KMS-11 (cell line): ENCODE measurements at regions not wholly inside any gene's neighbourhood (a gene's known extent, or its start where the extent isn't known, plus 50 kb on each side); places are given as distances from the start of the nearest gene placed in this dataset.

Experiments
- H2AFZ ChIP-seq: fragments of 200-600 bp; sonication (generic); 2 replicates; pipeline ENCODE4 v1.6.1; 2016; ENCODE audit warnings: antibody characterized with exemption, mixed run types, low read depth
- H3K27ac ChIP-seq: fragments of 200-600 bp; sonication (generic); 2 replicates; pipeline ENCODE4 v1.6.1; 2016; ENCODE audit warnings: mild to moderate bottlenecking, mixed run types
- H3K27me3 ChIP-seq: fragments of 200-600 bp; sonication (generic); 2 replicates; pipeline ENCODE4 v1.6.1; 2017; ENCODE audit warnings: mild to moderate bottlenecking, low read depth, mixed run types, moderate library complexity; ENCODE audit not compliant: insufficient read depth
- H3K36me3 ChIP-seq: fragments of 200-600 bp; sonication (generic); 2 replicates; pipeline ENCODE4 v1.6.1; 2017; ENCODE audit warnings: mild to moderate bottlenecking, mixed run types; ENCODE audit not compliant: insufficient read depth
- H3K4me1 ChIP-seq: fragments of 200-600 bp; sonication (generic); 2 replicates; pipeline ENCODE4 v1.6.1; 2016; ENCODE audit warnings: mild to moderate bottlenecking, low read depth, mixed run types; ENCODE audit not compliant: poor library complexity, severe bottlenecking
- H3K4me2 ChIP-seq: fragments of 200-600 bp; sonication (generic); 2 replicates; pipeline ENCODE4 v1.7.0; 2016; ENCODE audit warnings: mild to moderate bottlenecking, mixed run types
- H3K4me3 ChIP-seq: fragments of 200-600 bp; sonication (generic); IDR thresholded peaks from 2 replicates; pipeline ENCODE4 v1.6.1; 2017; ENCODE audit warnings: low read depth, low read length, mixed read lengths; ENCODE audit not compliant: insufficient read depth
- H3K79me2 ChIP-seq: fragments of 200-600 bp; sonication (generic); 2 replicates; pipeline ENCODE4 v1.6.1; 2016; ENCODE audit warnings: low read depth, mixed run types; ENCODE audit not compliant: insufficient read depth
- H3K9ac ChIP-seq: fragments of 200-600 bp; sonication (generic); 2 replicates; pipeline ENCODE4 v1.6.1; 2016; ENCODE audit warnings: mild to moderate bottlenecking, mixed run types
- H4K20me1 ChIP-seq: fragments of 200-600 bp; sonication (generic); 2 replicates; pipeline ENCODE4 v1.6.1; 2016; ENCODE audit warnings: mild to moderate bottlenecking, mixed run types; ENCODE audit not compliant: insufficient read depth
- TF ChIP-seq, protein P1 (sequence below): fragments of 200-600 bp; sonication (generic); conservative IDR thresholded peaks from 2 replicates; pipeline ENCODE4 v1.6.1; 2017; ENCODE audit warnings: low read depth, mild to moderate bottlenecking, antibody characterized with exemption, low read length, moderate library complexity, mixed read lengths

DNA sequence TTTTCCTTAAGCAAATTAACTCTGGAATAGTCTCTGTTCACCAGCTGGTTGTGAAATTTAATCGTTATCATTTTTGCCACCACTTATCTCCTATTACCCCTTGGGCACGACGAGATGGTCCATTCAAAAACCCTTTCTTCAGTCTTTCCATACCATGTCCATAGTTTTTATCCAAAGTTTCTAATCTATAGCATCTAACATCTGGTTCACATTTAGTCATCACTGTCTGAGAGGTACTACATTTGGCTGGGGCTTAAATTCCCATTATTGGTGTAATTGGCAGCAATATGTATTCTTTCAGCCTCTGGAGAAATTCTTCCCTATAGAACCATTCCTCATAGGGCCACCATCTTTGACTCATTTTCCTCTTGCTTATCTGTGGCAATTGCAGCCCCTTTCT is 163.5 kb downstream of the CCER1 start:
- Histone ChIP-seq H3K9ac (no peak overlapping the region), H3K27me3 (no peaks in the 10 kb centered on the region), H3K36me3 (no peaks in the 10 kb centered on the region), H3K4me2 (no peak overlapping the region), H3K4me1 (no peaks in the 10 kb centered on the region), H2AFZ (no peak overlapping the region), H3K4me3 (no peak overlapping the region), H3K27ac (no peak overlapping the region), H3K79me2 (no peaks in the 10 kb centered on the region), H4K20me1 (no peaks in the 10 kb centered on the region)
- TF ChIP-seq, protein P1, sequence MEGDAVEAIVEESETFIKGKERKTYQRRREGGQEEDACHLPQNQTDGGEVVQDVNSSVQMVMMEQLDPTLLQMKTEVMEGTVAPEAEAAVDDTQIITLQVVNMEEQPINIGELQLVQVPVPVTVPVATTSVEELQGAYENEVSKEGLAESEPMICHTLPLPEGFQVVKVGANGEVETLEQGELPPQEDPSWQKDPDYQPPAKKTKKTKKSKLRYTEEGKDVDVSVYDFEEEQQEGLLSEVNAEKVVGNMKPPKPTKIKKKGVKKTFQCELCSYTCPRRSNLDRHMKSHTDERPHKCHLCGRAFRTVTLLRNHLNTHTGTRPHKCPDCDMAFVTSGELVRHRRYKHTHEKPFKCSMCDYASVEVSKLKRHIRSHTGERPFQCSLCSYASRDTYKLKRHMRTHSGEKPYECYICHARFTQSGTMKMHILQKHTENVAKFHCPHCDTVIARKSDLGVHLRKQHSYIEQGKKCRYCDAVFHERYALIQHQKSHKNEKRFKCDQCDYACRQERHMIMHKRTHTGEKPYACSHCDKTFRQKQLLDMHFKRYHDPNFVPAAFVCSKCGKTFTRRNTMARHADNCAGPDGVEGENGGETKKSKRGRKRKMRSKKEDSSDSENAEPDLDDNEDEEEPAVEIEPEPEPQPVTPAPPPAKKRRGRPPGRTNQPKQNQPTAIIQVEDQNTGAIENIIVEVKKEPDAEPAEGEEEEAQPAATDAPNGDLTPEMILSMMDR, result no peak

DNA sequence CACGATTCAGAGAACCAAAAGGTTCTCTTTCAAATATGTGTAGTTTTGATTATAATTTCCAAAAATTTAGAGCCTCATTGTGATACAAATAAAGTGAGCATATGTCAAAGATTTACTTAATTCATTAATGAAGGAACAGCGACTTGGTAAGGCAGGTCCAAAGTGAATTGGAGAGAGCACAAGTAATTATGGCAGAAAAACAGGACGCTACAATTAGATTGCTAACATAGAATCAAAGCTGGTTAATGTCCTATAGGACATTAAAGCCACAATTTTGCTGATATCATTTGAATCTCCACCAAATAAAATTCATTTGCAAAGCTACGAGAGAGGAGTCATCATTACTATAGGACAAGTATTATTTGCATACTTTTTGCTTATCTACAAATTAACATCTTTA is 164.2 kb downstream of the CCER1 start:
- H3K4me2 ChIP-seq, result no peak overlapping the region
- no peaks in the 10 kb centered on the region for H3K4me1 ChIP-seq
- no peak overlapping the region for H3K9ac ChIP-seq
- TF ChIP-seq, protein P1, result no peak
- H3K4me3 ChIP-seq, result no peak overlapping the region
- no peak overlapping the region for H3K27ac ChIP-seq
- H2AFZ ChIP-seq, result no peak overlapping the region
- no peaks in the 10 kb centered on the region for H3K36me3 ChIP-seq
- no peaks in the 10 kb centered on the region for H4K20me1 ChIP-seq
- no peaks in the 10 kb centered on the region for H3K27me3 ChIP-seq
- no peaks in the 10 kb centered on the region for H3K79me2 ChIP-seq

DNA sequence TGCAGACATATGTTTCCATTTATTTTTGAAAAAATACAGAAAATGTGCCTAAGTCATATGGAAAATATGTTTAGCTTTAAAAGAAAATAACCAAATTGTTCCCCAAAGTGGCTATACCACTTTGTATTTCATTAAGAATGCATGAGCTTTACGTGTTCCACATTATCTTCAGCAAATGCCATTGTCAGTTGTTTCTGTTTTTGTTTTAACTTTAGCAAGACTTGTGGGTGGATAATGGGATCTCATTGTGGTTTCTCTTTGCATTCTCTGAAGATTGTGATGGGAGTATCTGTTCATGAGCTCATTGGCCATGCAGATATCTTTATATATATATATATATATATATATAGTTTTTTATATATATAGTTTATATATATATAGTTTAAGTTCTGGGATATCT is 181.5 kb downstream of the CCER1 start:
- Histone ChIP-seq H2AFZ (no peak overlapping the region), H3K27me3 (no peaks in the 10 kb centered on the region), H3K4me1 (no peaks in the 10 kb centered on the region), H3K4me2 (no peak overlapping the region), H3K27ac (no peak overlapping the region), H4K20me1 (no peaks in the 10 kb centered on the region), H3K9ac (no peak overlapping the region), H3K79me2 (no peaks in the 10 kb centered on the region), H3K4me3 (no peak overlapping the region), H3K36me3 (no peaks in the 10 kb centered on the region)
- TF ChIP-seq, protein P1, result no peak

DNA sequence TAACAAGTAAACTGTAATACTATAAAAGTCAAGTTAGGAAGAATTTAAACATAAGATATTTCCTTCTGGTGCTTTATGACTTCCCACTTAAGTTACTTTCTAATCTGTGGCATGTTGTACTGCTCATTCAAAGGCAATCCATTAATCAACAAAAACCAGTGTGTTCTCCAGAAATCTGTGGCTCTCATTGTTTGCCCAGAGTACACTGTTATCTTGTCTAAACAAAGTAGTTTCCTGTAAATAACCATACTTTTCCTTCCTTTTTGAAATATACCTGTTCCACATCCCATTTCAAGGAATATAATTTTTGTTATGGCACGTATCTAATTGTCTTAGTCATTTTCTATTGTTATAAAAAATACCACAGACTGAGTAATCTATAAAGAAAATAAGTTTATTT is 184.1 kb downstream of the CCER1 start:
- H3K36me3 ChIP-seq, result no peaks in the 10 kb centered on the region
- no peaks in the 10 kb centered on the region for H3K79me2 ChIP-seq
- H3K4me3 ChIP-seq, result no peak overlapping the region
- H3K27me3 ChIP-seq, result no peaks in the 10 kb centered on the region
- H3K9ac ChIP-seq, result no peak overlapping the region
- no peaks in the 10 kb centered on the region for H3K4me1 ChIP-seq
- no peaks in the 10 kb centered on the region for H4K20me1 ChIP-seq
- TF ChIP-seq, protein P1, result no peak
- no peak overlapping the region for H3K4me2 ChIP-seq
- no peak overlapping the region for H2AFZ ChIP-seq
- no peak overlapping the region for H3K27ac ChIP-seq

DNA sequence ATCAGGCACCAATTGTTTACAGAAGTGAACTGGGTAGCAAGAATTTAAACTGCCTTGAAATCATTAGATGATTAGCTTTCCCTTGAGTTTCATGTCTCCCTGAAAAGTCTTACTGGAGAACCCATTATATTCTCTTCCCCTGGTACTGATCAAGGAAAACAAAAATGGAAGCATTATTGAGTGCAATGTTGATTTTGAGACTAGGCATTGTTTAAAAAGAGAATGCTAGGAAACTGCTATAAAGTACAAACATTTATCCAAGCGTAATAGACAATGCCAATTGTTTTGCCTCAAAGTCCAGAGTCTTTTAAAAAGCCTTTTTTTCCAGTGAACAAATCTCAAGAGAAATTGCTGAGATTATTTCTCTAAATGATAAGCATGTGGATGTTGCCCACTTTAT is 197.0 kb downstream of the CCER1 start:
- Histone ChIP-seq H3K4me3 (no peak overlapping the region), H3K36me3 (no peaks in the 10 kb centered on the region), H2AFZ (no peak overlapping the region), H3K27ac (no peak overlapping the region), H3K4me1 (no peaks in the 10 kb centered on the region), H3K4me2 (no peak overlapping the region), H4K20me1 (no peaks in the 10 kb centered on the region), H3K79me2 (no peaks in the 10 kb centered on the region), H3K9ac (no peak overlapping the region), H3K27me3 (no peaks in the 10 kb centered on the region)
- TF ChIP-seq, protein P1, result no peak
